ENCODE measurements at regions not wholly inside any gene's neighbourhood (a gene's known extent, or its start where the extent isn't known, plus 50 kb on each side); places are given as distances from the start of the nearest gene placed in this dataset.

DNA sequence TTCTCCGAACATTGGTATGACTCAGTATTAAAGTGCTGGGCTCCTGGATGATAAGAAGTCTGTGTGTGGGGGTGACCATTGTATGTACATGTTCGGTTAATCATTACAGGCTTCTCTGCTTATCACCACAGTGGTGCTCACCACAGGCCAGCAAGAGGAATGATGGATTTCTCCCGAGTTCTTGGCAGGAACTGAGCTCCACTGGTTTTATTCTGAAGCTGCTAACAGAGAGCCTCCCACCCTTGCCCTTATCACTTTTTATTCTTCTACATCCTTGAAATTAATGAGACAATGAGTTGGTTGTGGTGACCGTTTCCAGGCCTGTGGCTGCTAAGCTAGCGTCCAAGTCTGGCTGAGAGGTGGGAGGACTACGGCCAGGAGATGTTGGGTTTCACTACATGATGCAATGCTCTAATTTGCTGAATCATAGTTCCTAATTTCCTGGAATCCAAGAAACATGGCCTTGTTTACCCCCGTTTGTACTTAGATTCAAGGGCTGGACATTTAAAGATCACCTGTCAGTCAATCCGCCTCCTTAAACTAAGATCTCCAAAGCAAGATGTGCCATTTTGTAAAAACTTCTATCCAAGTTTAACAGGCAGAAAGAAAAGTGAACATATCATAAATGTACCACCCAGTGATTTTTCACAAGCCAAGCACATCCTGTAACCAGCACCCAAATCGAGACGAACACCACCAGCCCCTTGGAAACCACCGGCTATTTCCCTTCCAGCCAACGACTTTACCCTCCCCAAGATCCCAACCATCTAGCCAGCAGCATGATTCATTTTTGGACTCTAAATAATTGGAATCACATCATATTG lies 172.5 kb downstream of the FOXA2 start (continued):
- TF ChIP-seq, protein P1, sequence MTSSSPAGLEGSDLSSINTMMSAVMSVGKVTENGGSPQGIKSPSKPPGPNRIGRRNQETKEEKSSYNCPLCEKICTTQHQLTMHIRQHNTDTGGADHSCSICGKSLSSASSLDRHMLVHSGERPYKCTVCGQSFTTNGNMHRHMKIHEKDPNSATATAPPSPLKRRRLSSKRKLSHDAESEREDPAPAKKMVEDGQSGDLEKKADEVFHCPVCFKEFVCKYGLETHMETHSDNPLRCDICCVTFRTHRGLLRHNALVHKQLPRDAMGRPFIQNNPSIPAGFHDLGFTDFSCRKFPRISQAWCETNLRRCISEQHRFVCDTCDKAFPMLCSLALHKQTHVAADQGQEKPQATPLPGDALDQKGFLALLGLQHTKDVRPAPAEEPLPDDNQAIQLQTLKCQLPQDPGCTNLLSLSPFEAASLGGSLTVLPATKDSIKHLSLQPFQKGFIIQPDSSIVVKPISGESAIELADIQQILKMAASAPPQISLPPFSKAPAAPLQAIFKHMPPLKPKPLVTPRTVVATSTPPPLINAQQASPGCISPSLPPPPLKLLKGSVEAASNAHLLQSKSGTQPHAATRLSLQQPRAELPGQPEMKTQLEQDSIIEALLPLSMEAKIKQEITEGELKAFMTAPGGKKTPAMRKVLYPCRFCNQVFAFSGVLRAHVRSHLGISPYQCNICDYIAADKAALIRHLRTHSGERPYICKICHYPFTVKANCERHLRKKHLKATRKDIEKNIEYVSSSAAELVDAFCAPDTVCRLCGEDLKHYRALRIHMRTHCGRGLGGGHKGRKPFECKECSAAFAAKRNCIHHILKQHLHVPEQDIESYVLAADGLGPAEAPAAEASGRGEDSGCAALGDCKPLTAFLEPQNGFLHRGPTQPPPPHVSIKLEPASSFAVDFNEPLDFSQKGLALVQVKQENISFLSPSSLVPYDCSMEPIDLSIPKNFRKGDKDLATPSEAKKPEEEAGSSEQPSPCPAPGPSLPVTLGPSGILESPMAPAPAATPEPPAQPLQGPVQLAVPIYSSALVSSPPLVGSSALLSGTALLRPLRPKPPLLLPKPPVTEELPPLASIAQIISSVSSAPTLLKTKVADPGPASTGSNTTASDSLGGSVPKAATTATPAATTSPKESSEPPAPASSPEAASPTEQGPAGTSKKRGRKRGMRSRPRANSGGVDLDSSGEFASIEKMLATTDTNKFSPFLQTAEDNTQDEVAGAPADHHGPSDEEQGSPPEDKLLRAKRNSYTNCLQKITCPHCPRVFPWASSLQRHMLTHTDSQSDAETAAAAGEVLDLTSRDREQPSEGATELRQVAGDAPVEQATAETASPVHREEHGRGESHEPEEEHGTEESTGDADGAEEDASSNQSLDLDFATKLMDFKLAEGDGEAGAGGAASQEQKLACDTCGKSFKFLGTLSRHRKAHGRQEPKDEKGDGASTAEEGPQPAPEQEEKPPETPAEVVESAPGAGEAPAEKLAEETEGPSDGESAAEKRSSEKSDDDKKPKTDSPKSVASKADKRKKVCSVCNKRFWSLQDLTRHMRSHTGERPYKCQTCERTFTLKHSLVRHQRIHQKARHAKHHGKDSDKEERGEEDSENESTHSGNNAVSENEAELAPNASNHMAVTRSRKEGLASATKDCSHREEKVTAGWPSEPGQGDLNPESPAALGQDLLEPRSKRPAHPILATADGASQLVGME (CRISPR knock-in tag; IDR thresholded peaks at IDR 0.05): no peak
- TF ChIP-seq ZNF507 (tag; conservative IDR thresholded peaks at IDR 0.05) (no peak), KDM4B (IDR thresholded peaks at IDR 0.05; ENCODE audit: borderline replicate concordance in 2 of 2, low read depth in 1 of 2) (no peak), MAX (CRISPR knock-in tag; IDR thresholded peaks at IDR 0.05) (no peak), TFAM (CRISPR knock-in tag; conservative IDR thresholded peaks at IDR 0.05) (no peak), CCNT2 (IDR thresholded peaks at IDR 0.05; ENCODE audit: borderline replicate concordance, extremely low read depth, insufficient read length, low read depth, low read length) (peak; percentile 68), CC2D1A (IDR thresholded peaks at IDR 0.05) (0 out of 2 replicates have a peak, but pooled peaks have one; percentile 42), NR2C1 (IDR thresholded peaks at IDR 0.05) (no peak), NR2C1 (tag; IDR thresholded peaks at IDR 0.05) (no peak)
- TF ChIP-seq, protein P2, sequence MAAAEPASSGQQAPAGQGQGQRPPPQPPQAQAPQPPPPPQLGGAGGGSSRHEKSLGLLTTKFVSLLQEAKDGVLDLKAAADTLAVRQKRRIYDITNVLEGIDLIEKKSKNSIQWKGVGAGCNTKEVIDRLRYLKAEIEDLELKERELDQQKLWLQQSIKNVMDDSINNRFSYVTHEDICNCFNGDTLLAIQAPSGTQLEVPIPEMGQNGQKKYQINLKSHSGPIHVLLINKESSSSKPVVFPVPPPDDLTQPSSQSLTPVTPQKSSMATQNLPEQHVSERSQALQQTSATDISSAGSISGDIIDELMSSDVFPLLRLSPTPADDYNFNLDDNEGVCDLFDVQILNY (CRISPR knock-in tag; IDR thresholded peaks at IDR 0.05): no peak
- TF ChIP-seq, protein P3, sequence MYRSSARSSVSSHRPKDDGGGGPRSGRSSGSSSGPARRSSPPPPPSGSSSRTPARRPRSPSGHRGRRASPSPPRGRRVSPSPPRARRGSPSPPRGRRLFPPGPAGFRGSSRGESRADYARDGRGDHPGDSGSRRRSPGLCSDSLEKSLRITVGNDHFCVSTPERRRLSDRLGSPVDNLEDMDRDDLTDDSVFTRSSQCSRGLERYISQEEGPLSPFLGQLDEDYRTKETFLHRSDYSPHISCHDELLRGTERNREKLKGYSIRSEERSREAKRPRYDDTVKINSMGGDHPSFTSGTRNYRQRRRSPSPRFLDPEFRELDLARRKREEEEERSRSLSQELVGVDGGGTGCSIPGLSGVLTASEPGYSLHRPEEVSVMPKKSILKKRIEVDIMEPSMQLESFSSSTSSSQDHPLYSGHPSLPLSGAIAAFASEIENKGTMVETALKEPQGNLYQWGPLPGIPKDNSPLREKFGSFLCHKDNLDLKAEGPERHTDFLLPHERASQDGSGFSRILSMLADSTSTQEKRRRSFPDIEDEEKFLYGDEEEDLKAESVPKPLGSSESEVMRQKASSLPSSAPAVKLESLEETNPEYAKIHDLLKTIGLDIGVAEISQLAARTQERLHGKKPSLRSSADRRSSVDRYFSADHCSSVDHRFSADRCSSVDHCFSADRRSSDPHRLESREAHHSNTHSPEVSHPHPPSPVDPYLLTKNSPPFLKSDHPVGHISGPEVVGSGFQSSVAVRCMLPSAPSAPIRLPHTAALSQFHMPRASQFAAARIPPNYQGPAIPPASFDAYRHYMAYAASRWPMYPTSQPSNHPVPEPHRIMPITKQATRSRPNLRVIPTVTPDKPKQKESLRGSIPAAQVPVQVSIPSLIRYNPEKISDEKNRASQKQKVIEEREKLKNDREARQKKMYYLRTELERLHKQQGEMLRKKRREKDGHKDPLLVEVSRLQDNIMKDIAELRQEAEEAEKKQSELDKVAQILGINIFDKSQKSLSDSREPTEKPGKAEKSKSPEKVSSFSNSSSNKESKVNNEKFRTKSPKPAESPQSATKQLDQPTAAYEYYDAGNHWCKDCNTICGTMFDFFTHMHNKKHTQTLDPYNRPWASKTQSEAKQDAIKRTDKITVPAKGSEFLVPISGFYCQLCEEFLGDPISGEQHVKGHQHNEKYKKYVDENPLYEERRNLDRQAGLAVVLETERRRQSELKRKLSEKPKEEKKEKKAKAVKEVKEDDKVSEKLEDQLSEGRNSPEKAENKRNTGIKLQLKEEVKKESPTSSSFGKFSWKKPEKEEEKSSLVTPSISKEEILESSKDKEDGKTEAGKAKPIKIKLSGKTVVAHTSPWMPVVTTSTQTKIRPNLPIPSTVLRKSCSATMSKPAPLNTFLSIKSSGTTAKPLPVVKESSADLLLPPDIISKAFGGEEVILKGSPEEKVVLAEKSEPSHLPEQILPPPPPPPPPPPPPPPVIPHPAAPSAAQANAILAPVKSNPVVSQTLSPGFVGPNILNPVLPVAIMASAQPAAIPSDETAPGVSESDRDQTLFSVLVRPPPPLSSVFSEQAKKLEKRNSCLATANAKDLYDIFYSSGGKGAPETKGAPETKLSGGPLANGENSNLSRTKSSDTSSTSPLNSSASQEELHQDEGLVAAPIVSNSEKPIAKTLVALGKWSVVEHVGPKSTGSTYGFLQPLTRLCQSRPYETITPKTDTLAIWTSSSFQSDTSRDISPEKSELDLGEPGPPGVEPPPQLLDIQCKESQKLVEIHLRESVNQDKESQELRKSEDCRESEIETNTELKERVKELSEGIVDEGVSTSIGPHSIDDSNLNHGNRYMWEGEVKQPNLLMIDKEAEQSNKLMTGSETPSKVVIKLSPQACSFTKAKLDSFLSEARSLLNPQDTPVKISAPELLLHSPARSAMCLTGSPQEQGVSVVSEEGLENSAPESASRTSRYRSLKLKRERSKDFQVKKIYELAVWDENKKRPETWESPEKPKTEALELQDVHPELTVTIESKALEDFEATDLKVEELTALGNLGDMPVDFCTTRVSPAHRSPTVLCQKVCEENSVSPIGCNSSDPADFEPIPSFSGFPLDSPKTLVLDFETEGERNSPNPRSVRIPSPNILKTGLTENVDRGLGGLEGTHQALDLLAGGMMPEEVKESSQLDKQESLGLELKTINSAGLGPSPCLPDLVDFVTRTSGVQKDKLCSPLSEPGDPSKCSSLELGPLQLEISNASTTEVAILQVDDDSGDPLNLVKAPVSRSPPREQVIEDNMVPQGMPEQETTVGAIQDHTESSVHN (IDR thresholded peaks at IDR 0.05; ENCODE audit: borderline replicate concordance in 1 of 2, low read depth in 1 of 2): peak in 1 of 2 experiments; percentile 93; a peak in 2 of 4 replicates

All from K562 (cell line).